ENCODE measurements at regions not wholly inside any gene's neighbourhood (a gene's known extent, or its start where the extent isn't known, plus 50 kb on each side); places are given as distances from the start of the nearest gene placed in this dataset.

DNA sequence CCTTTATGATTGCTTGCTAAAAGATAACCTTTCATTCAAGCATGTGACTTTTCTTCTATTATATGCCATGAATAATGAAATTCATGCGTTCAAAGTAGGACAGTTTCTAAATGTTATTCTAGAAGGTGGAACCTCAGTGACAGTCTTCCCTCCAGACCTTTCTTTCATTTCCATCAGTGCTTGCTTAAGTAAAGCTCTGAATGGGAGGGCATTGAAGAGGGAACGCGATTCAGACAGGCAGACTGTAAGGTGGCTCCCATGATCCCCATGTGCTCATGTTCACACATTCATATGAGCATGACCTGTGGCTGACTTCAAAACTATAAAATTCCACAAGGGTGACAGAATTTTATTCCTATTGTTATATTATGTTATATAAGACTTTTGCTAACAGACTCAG is 1367.3 kb upstream of the IGFBP7 start:
- no peaks in the 10 kb centered on the region for H3K9me2 ChIP-seq (replicated peaks; ENCODE audit: control insufficient read depth, low read length)
- no peaks in the 10 kb centered on the region for H3K36me3 ChIP-seq (ENCODE audit: control insufficient read depth, low read length)
- no peak overlapping the region for H3K4me3 ChIP-seq (ENCODE audit: low read length)
- H3K4me1 ChIP-seq (ENCODE audit: control insufficient read depth, low read length): no peaks in the 10 kb centered on the region
- no peak overlapping the region for H3K4me2 ChIP-seq (ENCODE audit: low read length)
- no peaks in the 10 kb centered on the region for H3K79me2 ChIP-seq (ENCODE audit: control insufficient read depth, low read length)
- no peaks in the 10 kb centered on the region for H4K20me1 ChIP-seq (ENCODE audit: control insufficient read depth, insufficient read depth, low read depth, low read length)
- TF ChIP-seq, protein P1, sequence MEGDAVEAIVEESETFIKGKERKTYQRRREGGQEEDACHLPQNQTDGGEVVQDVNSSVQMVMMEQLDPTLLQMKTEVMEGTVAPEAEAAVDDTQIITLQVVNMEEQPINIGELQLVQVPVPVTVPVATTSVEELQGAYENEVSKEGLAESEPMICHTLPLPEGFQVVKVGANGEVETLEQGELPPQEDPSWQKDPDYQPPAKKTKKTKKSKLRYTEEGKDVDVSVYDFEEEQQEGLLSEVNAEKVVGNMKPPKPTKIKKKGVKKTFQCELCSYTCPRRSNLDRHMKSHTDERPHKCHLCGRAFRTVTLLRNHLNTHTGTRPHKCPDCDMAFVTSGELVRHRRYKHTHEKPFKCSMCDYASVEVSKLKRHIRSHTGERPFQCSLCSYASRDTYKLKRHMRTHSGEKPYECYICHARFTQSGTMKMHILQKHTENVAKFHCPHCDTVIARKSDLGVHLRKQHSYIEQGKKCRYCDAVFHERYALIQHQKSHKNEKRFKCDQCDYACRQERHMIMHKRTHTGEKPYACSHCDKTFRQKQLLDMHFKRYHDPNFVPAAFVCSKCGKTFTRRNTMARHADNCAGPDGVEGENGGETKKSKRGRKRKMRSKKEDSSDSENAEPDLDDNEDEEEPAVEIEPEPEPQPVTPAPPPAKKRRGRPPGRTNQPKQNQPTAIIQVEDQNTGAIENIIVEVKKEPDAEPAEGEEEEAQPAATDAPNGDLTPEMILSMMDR (IDR thresholded peaks at IDR 0.05; ENCODE audit: low read depth, low read length, poor library complexity, severe bottlenecking): no peak
- no peak for TF ChIP-seq EZH2phosphoT487 (IDR thresholded peaks at IDR 0.05; ENCODE audit: borderline replicate concordance, low read length)
- no peaks in the 10 kb centered on the region for H3F3A ChIP-seq (ENCODE audit: control insufficient read depth, insufficient read depth)
- H3K27me3 ChIP-seq (ENCODE audit: control insufficient read depth, low read length): no peaks in the 10 kb centered on the region
- no peak overlapping the region for H3K27ac ChIP-seq (ENCODE audit: low read depth, low read length)
- no peaks in the 10 kb centered on the region for H3K9me3 ChIP-seq (ENCODE audit: control insufficient read depth, insufficient read depth, low read length)

DNA sequence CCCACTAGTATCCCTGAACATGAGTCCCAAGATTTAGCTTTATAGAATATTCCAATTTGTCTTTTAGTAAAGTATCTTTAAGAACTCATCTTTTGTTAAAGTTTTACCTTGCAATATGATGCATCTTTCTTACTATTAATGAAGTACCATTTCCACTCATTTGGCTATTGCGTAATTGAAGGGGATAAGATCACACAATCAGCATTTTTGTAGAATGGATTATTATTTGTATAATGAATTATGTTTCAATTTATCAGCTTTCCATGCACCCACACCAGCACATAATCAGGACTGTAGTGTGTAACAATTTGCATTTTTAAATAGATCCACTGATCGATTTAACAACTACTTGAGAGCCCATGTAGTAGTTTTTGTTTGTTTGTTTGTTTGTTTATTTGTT is 1364.9 kb upstream of the IGFBP7 start:
- H3K4me1 ChIP-seq (ENCODE audit: control insufficient read depth, low read length): no peaks in the 10 kb centered on the region
- no peaks in the 10 kb centered on the region for H3K9me3 ChIP-seq (ENCODE audit: control insufficient read depth, insufficient read depth, low read length)
- no peak overlapping the region for H3K27ac ChIP-seq (ENCODE audit: low read depth, low read length)
- no peaks in the 10 kb centered on the region for H4K20me1 ChIP-seq (ENCODE audit: control insufficient read depth, insufficient read depth, low read depth, low read length)
- no peaks in the 10 kb centered on the region for H3K27me3 ChIP-seq (ENCODE audit: control insufficient read depth, low read length)
- H3K79me2 ChIP-seq (ENCODE audit: control insufficient read depth, low read length): no peaks in the 10 kb centered on the region
- H3F3A ChIP-seq (ENCODE audit: control insufficient read depth, insufficient read depth): no peaks in the 10 kb centered on the region
- H3K4me2 ChIP-seq (ENCODE audit: low read length): no peak overlapping the region
- no peaks in the 10 kb centered on the region for H3K9me2 ChIP-seq (replicated peaks; ENCODE audit: control insufficient read depth, low read length)
- no peak overlapping the region for H3K4me3 ChIP-seq (ENCODE audit: low read length)
- TF ChIP-seq, protein P1 (IDR thresholded peaks at IDR 0.05; ENCODE audit: low read depth, low read length, poor library complexity, severe bottlenecking): no peak
- TF ChIP-seq EZH2phosphoT487 (IDR thresholded peaks at IDR 0.05; ENCODE audit: borderline replicate concordance, low read length): no peak
- H3K36me3 ChIP-seq (ENCODE audit: control insufficient read depth, low read length): no peaks in the 10 kb centered on the region

DNA sequence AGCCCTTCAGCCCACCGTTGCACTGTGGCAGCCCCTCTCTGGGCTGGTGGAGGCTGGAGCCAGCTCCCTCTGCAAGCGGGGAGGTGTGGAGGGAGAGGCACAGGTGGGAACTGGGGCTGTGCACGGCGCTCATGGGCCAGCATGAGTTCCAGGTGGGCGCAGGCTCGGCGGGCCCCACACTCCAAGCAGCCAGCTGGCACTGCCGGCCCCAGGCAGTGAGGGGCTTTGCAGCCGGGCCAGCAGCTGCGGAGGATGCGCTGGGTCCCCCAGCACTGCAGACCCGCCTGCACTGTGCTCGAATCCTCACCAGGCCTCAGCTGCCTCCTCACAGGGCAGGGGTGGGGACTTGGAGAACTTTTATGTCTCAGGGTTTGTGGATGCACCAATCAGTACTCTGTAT is 1354.8 kb upstream of the IGFBP7 start:
- no peaks in the 10 kb centered on the region for H3K79me2 ChIP-seq (ENCODE audit: control insufficient read depth, low read length)
- no peaks in the 10 kb centered on the region for H4K20me1 ChIP-seq (ENCODE audit: control insufficient read depth, insufficient read depth, low read depth, low read length)
- H3K27ac ChIP-seq (ENCODE audit: low read depth, low read length): no peak overlapping the region
- H3K9me2 ChIP-seq (replicated peaks; ENCODE audit: control insufficient read depth, low read length): no peaks in the 10 kb centered on the region
- H3K4me2 ChIP-seq (ENCODE audit: low read length): no peak overlapping the region
- H3K4me3 ChIP-seq (ENCODE audit: low read length): no peak overlapping the region
- no peaks in the 10 kb centered on the region for H3K36me3 ChIP-seq (ENCODE audit: control insufficient read depth, low read length)
- no peaks in the 10 kb centered on the region for H3K4me1 ChIP-seq (ENCODE audit: control insufficient read depth, low read length)
- H3K27me3 ChIP-seq (ENCODE audit: control insufficient read depth, low read length): no peaks in the 10 kb centered on the region
- H3F3A ChIP-seq (ENCODE audit: control insufficient read depth, insufficient read depth): no peaks in the 10 kb centered on the region
- no peaks in the 10 kb centered on the region; the same call in 1 of the 2 replicates for H3K9me3 ChIP-seq (ENCODE audit: control insufficient read depth, insufficient read depth, low read length)
- no peak for TF ChIP-seq EZH2phosphoT487 (IDR thresholded peaks at IDR 0.05; ENCODE audit: borderline replicate concordance, low read length)
- TF ChIP-seq, protein P1 (IDR thresholded peaks at IDR 0.05; ENCODE audit: low read depth, low read length, poor library complexity, severe bottlenecking): no peak

Measured in DOHH2 (cell line).